ENCODE measurements at regions not wholly inside any gene's neighbourhood (a gene's known extent, or its start where the extent isn't known, plus 50 kb on each side); places are given as distances from the start of the nearest gene placed in this dataset.

DNA sequence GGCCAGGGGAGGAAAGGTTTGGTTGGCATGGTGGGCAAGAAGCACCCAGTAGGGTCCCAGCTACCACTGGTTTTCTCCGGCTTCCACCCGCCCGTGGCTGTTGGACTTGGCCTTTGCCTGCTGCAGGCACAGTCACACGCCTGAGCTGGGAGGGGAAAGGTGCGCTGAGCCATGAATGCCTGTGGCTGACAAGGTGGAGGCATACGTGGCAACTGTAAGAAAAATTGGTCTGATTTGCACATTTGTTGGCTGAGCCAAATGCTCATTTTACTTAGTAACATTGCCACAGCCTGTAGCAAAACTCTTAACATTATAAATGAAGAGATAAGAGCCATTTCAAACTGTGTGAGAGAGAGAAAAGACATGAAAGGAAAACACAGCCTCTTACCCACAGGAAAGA is 191.6 kb downstream of the PTPRC start:
- no peak for TF ChIP-seq BRCA1 (IDR thresholded peaks at IDR 0.05; ENCODE audit: low read depth, low read length)
- no peak for TF ChIP-seq BHLHE40 (IDR thresholded peaks at IDR 0.05; ENCODE audit: borderline replicate concordance in 1 of 2, low read depth in 2 of 2, low read length in 1 of 2)
- TF ChIP-seq CREM (IDR thresholded peaks at IDR 0.05; ENCODE audit: low read depth), result no peak
- TF ChIP-seq MEF2A (IDR thresholded peaks at IDR 0.05; ENCODE audit: insufficient read depth, low read depth, low read length), result no peak
- TF ChIP-seq SUPT20H (IDR thresholded peaks at IDR 0.05; ENCODE audit: borderline replicate concordance, control insufficient read depth, low read depth, low read length), result no peak
- no peak for TF ChIP-seq TCF3 (IDR thresholded peaks at IDR 0.05; ENCODE audit: borderline replicate concordance, insufficient read depth, low read depth, low read length)
- TF ChIP-seq, protein P1, sequence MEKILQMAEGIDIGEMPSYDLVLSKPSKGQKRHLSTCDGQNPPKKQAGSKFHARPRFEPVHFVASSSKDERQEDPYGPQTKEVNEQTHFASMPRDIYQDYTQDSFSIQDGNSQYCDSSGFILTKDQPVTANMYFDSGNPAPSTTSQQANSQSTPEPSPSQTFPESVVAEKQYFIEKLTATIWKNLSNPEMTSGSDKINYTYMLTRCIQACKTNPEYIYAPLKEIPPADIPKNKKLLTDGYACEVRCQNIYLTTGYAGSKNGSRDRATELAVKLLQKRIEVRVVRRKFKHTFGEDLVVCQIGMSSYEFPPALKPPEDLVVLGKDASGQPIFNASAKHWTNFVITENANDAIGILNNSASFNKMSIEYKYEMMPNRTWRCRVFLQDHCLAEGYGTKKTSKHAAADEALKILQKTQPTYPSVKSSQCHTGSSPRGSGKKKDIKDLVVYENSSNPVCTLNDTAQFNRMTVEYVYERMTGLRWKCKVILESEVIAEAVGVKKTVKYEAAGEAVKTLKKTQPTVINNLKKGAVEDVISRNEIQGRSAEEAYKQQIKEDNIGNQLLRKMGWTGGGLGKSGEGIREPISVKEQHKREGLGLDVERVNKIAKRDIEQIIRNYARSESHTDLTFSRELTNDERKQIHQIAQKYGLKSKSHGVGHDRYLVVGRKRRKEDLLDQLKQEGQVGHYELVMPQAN (conservative IDR thresholded peaks at IDR 0.05), result no peak
- no peak for TF ChIP-seq TCF12 (IDR thresholded peaks at IDR 0.05; ENCODE audit: low read depth, low read length)
- TF ChIP-seq ATF7 (IDR thresholded peaks at IDR 0.05; ENCODE audit: low read depth), result no peak
- TF ChIP-seq MYB (IDR thresholded peaks at IDR 0.05; ENCODE audit: borderline replicate concordance, low read depth, low read length), result no peak
- TF ChIP-seq, protein P2, sequence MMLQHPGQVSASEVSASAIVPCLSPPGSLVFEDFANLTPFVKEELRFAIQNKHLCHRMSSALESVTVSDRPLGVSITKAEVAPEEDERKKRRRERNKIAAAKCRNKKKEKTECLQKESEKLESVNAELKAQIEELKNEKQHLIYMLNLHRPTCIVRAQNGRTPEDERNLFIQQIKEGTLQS (IDR thresholded peaks at IDR 0.05; ENCODE audit: borderline replicate concordance, extremely low read depth, low read depth, low read length), result no peak
- TF ChIP-seq, protein P3, sequence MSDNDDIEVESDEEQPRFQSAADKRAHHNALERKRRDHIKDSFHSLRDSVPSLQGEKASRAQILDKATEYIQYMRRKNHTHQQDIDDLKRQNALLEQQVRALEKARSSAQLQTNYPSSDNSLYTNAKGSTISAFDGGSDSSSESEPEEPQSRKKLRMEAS (IDR thresholded peaks at IDR 0.05; ENCODE audit: low read depth, low read length), result no peak
- TF ChIP-seq, protein P4, sequence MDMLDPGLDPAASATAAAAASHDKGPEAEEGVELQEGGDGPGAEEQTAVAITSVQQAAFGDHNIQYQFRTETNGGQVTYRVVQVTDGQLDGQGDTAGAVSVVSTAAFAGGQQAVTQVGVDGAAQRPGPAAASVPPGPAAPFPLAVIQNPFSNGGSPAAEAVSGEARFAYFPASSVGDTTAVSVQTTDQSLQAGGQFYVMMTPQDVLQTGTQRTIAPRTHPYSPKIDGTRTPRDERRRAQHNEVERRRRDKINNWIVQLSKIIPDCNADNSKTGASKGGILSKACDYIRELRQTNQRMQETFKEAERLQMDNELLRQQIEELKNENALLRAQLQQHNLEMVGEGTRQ (IDR thresholded peaks at IDR 0.05; ENCODE audit: borderline replicate concordance, low read depth, low read length), result no peak
- TF ChIP-seq CHD2 (IDR thresholded peaks at IDR 0.05; ENCODE audit: borderline replicate concordance, low read depth, low read length), result no peak
- no peak for TF ChIP-seq NR2C1 (IDR thresholded peaks at IDR 0.05)
- no peak for TF ChIP-seq POLR2AphosphoS5 (IDR thresholded peaks at IDR 0.05; ENCODE audit: low read length)
- no peak for TF ChIP-seq SP1 (IDR thresholded peaks at IDR 0.05; ENCODE audit: low read depth, low read length)
- no peak overlapping the region for H2AFZ ChIP-seq (ENCODE audit: control insufficient read depth, low read depth, low read length)
- H3K36me3 ChIP-seq (ENCODE audit: control insufficient read depth in 2 of 2, insufficient read depth in 2 of 2, low read length in 1 of 2), result no peaks in the 10 kb centered on the region
- 36% methylated on average over 6 of the region's 6 CpGs for WGBS (ENCODE audit: insufficient coverage, insufficient replicate concordance, low lambda C conversion rate, missing lambda C conversion rate)
- ChIA-PET RAD21 (ENCODE audit: unreplicated experiment) (interaction anchor here (1.0 kb wide), 1 partner anchor 413 kb away, joined by 3 read pairs; no protein-coding TSS in a partner anchor), SMC1A (ENCODE audit: uncharacterized antibody, unreplicated experiment) (interaction anchor here (0.5 to 1.7 kb wide), 4 partner anchors 20 to 65 kb away, joined by 3 to 4 read pairs (median 3); no protein-coding TSS in a partner anchor), CTCF (interaction anchor here (0.7 to 0.9 kb wide), 2 partner anchors 34 to 456 kb away, joined by 3 to 4 read pairs; no protein-coding TSS in a partner anchor), POLR2A (no interaction called here)
- no peak overlapping the region for H3K4me2 ChIP-seq (ENCODE audit: control insufficient read depth, insufficient read depth)
- in situ Hi-C loops (cut with MboI) (no loop called here), intact Hi-C loops (cut with micrococcal nuclease; ENCODE audit: unreplicated experiment) (no loop called here)
- no peaks in the 10 kb centered on the region for H4K20me1 ChIP-seq (ENCODE audit: control insufficient read depth, insufficient read depth)
- BruUV-seq (replicated peaks), result no TSS peak
- FAIRE-seq (no peak), ATAC-seq (peak; percentile 37), DNase-seq (ENCODE audit: low read depth, low spot score) (no peak)
- no peak overlapping the region for H3K27ac ChIP-seq (ENCODE audit: control insufficient read depth, insufficient read depth)
- H3K9me3 ChIP-seq (replicated peaks; ENCODE audit: control insufficient read depth, insufficient read depth, low read length), result no peaks in the 10 kb centered on the region
- no peaks in the 10 kb centered on the region for H3K27me3 ChIP-seq (replicated peaks in 1 of 2; ENCODE audit: control insufficient read depth in 2 of 2, insufficient read depth in 2 of 2, low read length in 1 of 2)
- no peaks in the 10 kb centered on the region for H3K79me2 ChIP-seq (ENCODE audit: control insufficient read depth, insufficient read depth, low read length)
- H3K9ac ChIP-seq (ENCODE audit: control insufficient read depth, insufficient read depth, low read length), result no peak overlapping the region
- H3K4me1 ChIP-seq (ENCODE audit: control insufficient read depth, insufficient read depth, low read length), result no peaks in the 10 kb centered on the region
- H3K4me3 ChIP-seq, result no peak overlapping the region
